ENCODE measurements at regions not wholly inside any gene's neighbourhood (a gene's known extent, or its start where the extent isn't known, plus 50 kb on each side); places are given as distances from the start of the nearest gene placed in this dataset.
"Not testable (repeated sequence)": the region's sequence is repeated elsewhere in the genome, so short reads cannot be mapped to it uniquely, and the experiment has no call there.

DNA sequence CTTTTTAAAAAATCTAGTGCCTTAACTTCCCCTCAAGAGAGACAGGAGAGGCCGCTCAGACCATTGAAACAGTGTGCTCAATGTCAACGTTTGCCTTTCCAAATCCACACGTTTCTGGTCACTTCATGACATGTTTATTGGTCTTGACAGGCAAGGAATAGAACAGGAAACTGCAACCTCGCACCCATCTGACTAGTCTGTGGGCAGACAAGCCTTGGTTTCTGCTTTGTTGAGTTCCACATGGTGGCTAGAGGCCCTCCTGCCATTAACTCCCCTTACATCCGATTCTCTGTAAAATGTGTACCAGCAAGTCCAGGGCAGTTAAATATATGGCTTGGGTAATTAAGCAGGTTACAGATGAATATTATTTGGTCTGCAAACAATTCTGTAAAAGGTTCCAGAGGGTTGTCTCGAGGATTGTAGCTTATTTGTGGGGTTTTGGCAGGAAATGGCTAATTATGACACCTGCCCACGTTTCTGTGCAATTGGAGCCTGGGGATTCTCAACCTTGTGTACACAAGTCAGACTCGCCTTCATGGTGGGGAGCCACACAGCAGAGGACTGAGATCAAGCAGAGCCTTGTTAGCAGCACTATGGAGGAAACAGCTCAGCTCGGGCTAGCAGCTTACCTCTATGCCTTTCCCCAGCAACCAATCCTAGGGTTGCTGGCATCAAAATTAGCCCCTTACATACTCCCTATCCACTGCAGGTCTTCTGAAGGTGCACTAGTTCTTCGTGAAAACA, 317.5 kb upstream of the IGF1R start:
- DNase-seq = no peak

DNA sequence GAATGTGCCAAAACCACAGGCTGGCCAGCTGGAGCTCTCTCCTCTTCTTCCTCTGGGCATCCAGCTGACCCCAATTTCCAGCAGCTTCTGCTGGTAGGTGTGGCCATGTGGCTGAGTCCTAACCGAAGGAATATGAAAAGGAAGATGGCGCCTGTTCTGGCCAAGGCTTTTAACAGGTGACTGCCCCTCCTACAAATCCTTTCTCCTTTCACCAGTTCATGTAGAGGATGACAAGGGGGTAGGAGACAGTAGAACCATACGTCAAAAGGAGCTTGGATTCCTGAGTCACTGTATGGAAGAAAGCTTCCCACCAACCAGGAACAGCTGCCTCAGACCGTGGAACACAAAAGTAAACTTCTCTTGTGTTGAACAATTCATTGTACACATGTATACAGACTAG, 316.7 kb upstream of the IGF1R start:
- no peak for DNase-seq

GRCh38 chr15:98333251-98333650, 315.1 kb upstream of the IGF1R start:
- DNase-seq = no peak

- no peak for DNase-seq
Observed at GRCh38 chr15:98342911-98343310, 305.4 kb upstream of the IGF1R start.

DNA sequence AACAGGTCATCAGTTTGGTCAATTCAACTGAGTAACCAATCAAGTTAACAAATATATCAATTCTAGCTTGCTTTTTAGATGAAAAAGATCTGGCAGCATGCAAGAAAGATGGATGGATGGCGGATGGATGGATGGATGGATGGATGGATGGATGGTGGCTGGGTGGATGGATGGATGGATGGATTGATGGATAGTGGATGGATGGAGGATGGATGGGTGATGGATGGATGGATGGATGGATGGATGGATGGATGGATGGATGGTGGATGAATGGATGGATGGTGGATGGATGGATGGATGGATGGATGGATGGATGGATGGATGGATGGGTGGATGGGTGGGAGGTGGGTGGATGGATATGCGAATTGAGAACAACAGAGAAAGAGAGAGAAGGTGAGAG, 303.7 kb upstream of the IGF1R start:
- no peak for DNase-seq

DNA sequence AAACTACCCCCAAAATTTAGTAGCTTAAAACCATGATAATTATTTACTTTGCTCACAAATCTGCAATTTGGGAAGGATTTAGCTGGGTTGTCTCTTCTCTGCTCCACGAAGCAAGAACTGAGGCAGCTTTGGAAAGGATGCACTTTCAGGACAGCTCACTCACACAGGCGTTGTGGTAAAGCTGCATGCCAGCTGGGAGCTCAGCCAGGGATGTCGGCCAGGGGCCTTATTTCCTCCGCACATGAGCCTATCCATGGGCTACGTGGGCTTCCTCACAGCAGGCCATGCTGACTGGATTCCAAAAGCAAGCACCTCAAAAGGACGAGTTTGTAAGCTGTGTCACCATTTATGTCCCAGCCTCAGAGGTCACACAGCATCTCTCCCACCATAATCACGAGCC, 301.3 kb upstream of the IGF1R start:
- DNase-seq = no peak

- no peak for DNase-seq
Observed at GRCh38 chr15:98347866-98348265, 300.5 kb upstream of the IGF1R start.

- no peak for DNase-seq
Observed at GRCh38 chr15:98350276-98350675, 298.1 kb upstream of the IGF1R start.

DNA sequence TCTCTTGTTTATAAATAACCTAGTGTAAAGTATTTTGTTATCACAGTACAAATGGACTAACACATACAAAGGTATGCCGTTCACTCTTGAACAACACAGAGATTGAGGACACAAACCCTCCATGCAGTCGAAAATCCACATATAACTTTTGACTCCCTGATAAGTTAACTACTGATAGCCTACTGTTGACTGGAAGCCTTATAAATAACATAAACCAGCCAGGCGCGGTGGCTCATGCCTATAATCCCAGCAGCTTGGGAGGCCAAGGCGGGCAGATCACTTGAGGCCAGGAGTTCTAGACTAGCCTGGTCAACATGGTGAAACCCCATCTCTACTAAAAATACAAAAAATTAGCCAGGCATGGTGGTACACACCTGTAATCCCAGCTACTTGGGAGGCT, 290.1 kb upstream of the IGF1R start:
- not testable (repeated sequence) for DNase-seq

DNA sequence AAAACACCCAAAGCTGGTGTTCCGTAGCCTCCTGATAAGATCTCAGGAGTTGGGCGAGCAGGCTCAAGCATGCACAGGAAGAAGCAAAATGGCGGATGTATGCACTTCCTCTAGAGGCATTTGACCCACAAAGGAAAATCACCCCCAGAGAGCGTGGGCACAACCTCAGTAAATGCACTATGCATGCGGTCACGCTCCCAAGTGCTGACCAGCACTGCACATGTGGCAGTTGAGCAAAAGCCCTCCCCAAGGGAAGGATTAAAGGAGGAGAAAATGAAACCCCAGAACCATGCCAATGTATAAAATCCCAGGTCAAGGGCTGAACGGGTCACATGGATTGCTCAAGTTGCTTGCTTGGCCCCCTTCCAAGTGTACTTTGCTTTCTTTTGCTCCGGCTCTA, 289.4 kb upstream of the IGF1R start:
- no peak for DNase-seq

DNA sequence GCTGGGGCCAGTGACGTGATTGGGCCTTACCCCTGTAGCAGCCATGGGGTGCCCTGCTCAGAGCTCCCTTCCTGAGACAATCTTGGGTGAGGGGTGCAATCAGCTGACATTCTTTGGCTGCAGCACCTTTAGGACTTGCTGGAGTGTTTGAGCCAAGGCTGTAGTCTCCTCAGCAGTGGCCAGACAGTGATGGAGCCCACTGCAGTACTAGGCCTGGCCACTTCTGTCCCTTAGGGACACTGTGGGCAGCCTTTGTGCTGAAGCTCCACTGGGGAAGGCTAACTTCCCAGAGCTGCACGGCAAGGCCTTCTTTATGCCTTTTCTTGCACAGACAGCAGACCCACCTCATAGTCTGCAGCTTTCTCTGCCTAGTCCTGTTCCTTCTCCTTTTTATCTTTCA, 284.9 kb upstream of the IGF1R start:
- no peak for DNase-seq

GRCh38 chr15:98363955-98364354, 284.4 kb upstream of the IGF1R start:
- no peak for DNase-seq

DNA sequence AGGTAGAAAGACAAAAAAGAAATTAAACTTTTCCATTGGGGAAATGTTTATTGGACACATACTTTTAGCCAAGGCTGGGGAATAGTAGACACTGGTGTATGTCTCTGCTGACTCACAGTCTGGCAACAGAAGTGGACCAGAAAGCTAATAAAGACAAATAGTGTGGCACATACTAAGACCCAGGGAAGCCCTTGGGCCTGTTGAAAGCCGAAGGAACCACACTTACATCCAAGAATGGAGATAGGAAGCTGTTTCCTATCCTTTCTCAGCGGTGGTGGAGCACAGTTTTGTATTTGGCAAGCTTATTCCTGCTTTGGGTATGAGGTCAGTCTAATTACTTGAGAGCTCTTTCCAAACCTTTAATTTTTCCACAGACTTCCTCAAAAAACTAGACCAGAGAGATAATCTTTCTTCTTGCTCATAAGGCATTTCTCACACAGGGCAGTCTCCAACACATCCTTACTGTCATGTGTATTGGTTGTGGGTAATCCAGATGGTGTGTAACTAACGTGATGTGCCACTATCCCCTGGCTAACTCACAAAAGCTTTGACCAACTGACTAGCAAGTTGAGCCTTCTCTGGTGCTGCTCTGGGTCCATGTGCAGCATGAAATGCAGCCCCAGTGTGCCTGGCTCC, 279.1 kb upstream of the IGF1R start:
- DNase-seq = no peak

DNA sequence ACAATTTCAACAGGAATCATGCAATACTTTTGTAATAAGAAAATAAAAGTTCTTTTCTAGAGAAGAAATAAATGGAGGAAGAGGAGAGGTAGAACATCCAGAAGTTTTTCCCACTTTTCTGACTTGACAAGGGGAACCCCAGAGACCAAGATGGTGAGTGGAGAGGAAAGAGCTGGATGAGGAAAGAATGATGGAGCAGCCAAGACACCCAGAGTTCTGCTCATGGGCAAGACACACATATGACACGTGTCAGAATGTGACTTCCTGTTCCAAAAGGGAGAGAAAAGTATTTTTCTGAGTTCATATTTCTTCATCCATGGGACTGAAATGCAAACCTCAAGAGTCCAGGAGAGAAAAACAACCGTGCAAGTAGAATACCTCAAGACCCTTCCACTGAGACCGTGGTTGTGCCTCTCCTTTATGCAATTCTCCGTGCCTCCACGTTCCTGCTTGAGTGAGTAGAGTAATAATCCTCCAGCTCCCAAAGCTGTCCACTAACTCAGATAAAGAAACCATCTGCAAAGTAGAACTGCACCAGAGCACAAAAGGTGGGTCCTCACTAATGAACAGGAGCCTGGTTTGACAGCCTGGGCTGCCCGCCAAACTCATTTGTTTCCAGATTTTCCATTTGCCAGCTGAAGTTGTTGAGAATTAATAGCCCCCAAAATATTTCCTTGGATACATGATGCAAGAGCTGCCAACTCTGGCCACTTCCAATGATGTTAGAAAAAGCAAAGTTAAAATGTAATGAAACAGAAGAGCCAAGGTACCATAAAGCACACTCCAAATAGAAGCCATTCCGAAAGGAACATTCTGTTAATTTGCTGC, 272.6 kb upstream of the IGF1R start:
- no peak for DNase-seq

GRCh38 chr15:98380721-98381120, 267.6 kb upstream of the IGF1R start:
- no peak for DNase-seq

DNA sequence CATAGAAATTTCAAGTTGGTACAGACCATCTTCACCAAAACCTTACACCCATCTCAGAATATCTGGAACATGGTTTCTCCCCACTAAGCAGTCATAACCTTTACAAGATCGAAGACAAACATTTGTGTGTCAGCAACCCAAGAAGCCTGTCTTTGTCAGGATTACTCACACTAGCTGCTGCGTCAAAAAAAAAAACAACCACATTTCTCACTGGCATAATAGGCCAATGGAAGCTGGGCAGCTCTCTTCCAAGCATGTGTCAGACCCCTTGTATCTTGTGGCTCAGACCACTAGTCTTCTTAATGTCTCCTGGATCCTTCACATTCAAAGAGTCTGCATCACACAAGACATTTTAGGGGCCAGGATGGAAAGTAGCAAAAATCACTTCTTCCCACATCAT, 266.9 kb upstream of the IGF1R start:
- no peak for DNase-seq

- no peak for DNase-seq
Observed at GRCh38 chr15:98382139-98382538, 266.2 kb upstream of the IGF1R start.

DNA sequence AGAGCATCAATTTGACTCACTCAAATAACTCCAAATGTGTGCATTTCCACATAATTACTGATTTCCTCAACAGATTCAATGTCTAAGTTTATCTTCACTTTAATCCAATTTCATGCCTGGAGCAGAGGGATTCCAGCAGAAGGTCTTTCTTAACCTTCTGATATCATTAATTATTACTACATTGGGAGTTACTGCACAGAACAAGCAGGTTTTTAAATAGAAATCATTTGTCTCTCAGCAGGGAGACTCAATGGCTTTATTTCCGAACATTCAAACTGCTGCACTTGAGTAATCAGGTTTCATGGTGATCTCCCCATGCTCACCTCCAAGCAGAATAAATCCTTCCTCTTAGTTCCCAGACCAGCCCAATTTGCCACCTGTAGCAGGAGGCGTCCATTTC, 264.8 kb upstream of the IGF1R start:
- DNase-seq = no peak

GRCh38 chr15:98384328-98385029, 263.9 kb upstream of the IGF1R start:
- no peak for DNase-seq

DNA sequence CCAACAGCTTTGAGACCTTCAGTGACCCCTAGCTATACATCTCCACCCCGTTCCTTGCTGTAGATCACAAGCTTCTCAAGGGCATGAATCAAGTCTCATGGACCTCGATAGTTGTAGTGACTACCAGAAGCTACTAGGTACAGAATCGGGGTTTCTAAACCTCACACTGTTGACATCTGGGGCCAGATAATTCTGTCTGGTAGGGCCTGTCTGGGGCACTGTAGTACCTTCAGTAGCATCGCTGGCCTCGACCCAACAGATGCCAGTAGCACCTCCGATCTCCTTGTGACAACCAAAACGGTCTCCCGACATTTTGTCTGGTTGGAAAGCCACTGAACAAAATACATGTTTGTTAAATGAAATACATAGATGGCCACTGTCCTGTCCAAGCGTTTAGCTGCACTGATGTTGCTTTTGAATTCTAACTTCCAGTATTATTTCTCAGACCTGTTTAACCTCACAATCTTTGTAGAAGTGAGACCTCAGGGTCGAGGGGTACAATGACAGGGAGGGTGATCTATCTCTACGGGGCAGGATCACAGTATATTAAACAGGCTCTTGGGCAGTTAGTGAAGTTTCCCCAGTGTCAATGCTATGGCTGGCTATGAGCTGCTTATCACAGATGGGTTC, 262.5 kb upstream of the IGF1R start:
- DNase-seq = no peak

DNA sequence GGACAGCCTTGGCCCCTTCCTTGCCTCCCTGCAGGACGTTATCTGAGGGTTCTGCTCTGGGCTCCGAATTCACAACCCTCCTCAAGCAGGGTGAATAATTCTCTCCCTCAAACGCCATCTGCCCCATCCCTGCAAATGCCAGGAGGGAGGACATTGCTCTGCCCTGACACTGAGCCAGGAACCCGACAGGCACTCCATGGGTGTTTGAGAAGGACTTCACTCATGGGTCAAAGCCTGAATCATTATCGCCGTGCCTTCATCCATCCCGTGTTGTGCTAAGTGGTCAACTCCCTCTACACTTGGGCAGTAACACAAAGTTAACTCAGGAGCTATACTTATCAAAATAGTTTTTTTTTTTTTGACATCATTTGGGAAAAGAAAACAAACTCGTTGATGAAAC, 261.8 kb upstream of the IGF1R start:
- no peak for DNase-seq

GRCh38 chr15:98387866-98388265, 260.5 kb upstream of the IGF1R start:
- no peak for DNase-seq

Data from activated CD4-positive, alpha-beta T cell treated with anti-CD3 and anti-CD28 coated beads for 4 hours (primary cell).